Activated CD4-positive, alpha-beta memory T cell treated with anti-CD3 and anti-CD28 coated beads for 36 hours (primary cell): ENCODE measurements at regions not wholly inside any gene's neighbourhood (a gene's known extent, or its start where the extent isn't known, plus 50 kb on each side); places are given as distances from the start of the nearest gene placed in this dataset.
"Not testable (repeated sequence)": the region's sequence is repeated elsewhere in the genome, so short reads cannot be mapped to it uniquely, and the experiment has no call there.

Source experiments
- CTCF ChIA-PET: fragments of 350-600 bp; sonication (Branson Sonifier 250); formaldehyde crosslinking; loops from one replicate; lab custom pipeline; 2021; ENCODE audit warnings: antibody characterized with exemption, inconsistent platforms; lab: Charles Lee
- POLR2A ChIA-PET: fragments of 350-600 bp; sonication (Branson Sonifier 250); formaldehyde crosslinking; loops from one replicate; lab custom pipeline; 2021; ENCODE audit warnings: antibody characterized with exemption; lab: Charles Lee
- DNase-seq: peaks from one replicate; pipeline ENCODE4 v3.0.0-alpha.2; 2020
- H3K27ac Mint-ChIP-seq: one replicate; pipeline ENCODE4 v1.8.0; 2021; ENCODE audit warnings: mixed read lengths
- H3K27me3 Mint-ChIP-seq: one replicate; pipeline ENCODE4 v1.8.0; 2021; ENCODE audit warnings: mixed read lengths
- H3K36me3 Mint-ChIP-seq: one replicate; pipeline ENCODE4 v1.8.0; 2021; ENCODE audit warnings: mixed read lengths
- H3K4me1 Mint-ChIP-seq: one replicate; pipeline ENCODE4 v1.8.0; 2021; ENCODE audit warnings: low read depth, mixed read lengths
- H3K4me3 Mint-ChIP-seq: one replicate; pipeline ENCODE4 v1.8.0; 2021; ENCODE audit warnings: mild to moderate bottlenecking, mixed read lengths
- H3K9me3 Mint-ChIP-seq: one replicate; pipeline ENCODE4 v1.8.0; 2021; ENCODE audit warnings: mixed read lengths
- intact Hi-C: fragments of 100-400 bp; cut with micrococcal nuclease; formaldehyde crosslinking; loops from one replicate; pipeline ENCODE4 v1.15.1; 2023

GRCh38 chr6:121653624-121654008 lies 218.2 kb downstream of the GJA1 start:
- CTCF ChIA-PET: no interaction called here

GRCh38 chr6:121657972-121658371 lies 222.5 kb downstream of the GJA1 start:
- Mint-ChIP-seq H3K36me3 (no peaks in the 10 kb centered on the region), H3K9me3 (no peaks in the 10 kb centered on the region), H3K27me3 (no peaks in the 10 kb centered on the region), H3K27ac (no peak overlapping the region), H3K4me3 (no peak overlapping the region), H3K4me1 (no peaks in the 10 kb centered on the region)
- intact Hi-C loops: no loop called here
- DNase-seq: no peak
- POLR2A ChIA-PET: no interaction called here
- CTCF ChIA-PET: no interaction called here

More at GRCh38 chr6:121653624-121654008, 218.2 kb downstream of the GJA1 start:
- no peaks in the 10 kb centered on the region for H3K9me3 Mint-ChIP-seq
- intact Hi-C loops: loop anchor here (1.0 kb wide), 1 partner anchor 46 kb away; no protein-coding TSS in a partner anchor
- POLR2A ChIA-PET: no interaction called here
- H3K27me3 Mint-ChIP-seq: no peaks in the 10 kb centered on the region
- peaks cover 14% of the 10 kb centered on the region for H3K4me1 Mint-ChIP-seq
- no peaks in the 10 kb centered on the region for H3K36me3 Mint-ChIP-seq
- no peak overlapping the region for H3K4me3 Mint-ChIP-seq
- H3K27ac Mint-ChIP-seq: no peak overlapping the region
- DNase-seq: no peak

- H3K4me1 Mint-ChIP-seq: no peaks in the 10 kb centered on the region
- H3K4me3 Mint-ChIP-seq: no peak overlapping the region
- intact Hi-C loops: no loop called here
- no peak for DNase-seq
- POLR2A ChIA-PET: no interaction called here
- CTCF ChIA-PET: no interaction called here
- H3K27ac Mint-ChIP-seq: no peak overlapping the region
- H3K9me3 Mint-ChIP-seq: no peaks in the 10 kb centered on the region
- no peaks in the 10 kb centered on the region for H3K36me3 Mint-ChIP-seq
- no peaks in the 10 kb centered on the region for H3K27me3 Mint-ChIP-seq
Measured at GRCh38 chr6:121660277-121660676, 224.8 kb downstream of the GJA1 start.

GRCh38 chr6:121663292-121663810 lies 227.9 kb downstream of the GJA1 start:
- no peak for DNase-seq
- Mint-ChIP-seq H3K4me3 (no peak overlapping the region), H3K27ac (no peak overlapping the region), H3K9me3 (no peaks in the 10 kb centered on the region), H3K36me3 (no peaks in the 10 kb centered on the region), H3K27me3 (no peaks in the 10 kb centered on the region), H3K4me1 (no peaks in the 10 kb centered on the region)
- ChIA-PET CTCF (no interaction called here), POLR2A (no interaction called here)
- intact Hi-C loops: no loop called here

GRCh38 chr6:121664158-121664557 lies 228.7 kb downstream of the GJA1 start:
- no peak overlapping the region for H3K4me3 Mint-ChIP-seq
- intact Hi-C loops: no loop called here
- no peaks in the 10 kb centered on the region for H3K4me1 Mint-ChIP-seq
- DNase-seq: no peak
- H3K36me3 Mint-ChIP-seq: no peaks in the 10 kb centered on the region
- H3K27ac Mint-ChIP-seq: no peak overlapping the region
- CTCF ChIA-PET: no interaction called here
- H3K27me3 Mint-ChIP-seq: no peaks in the 10 kb centered on the region
- no peaks in the 10 kb centered on the region for H3K9me3 Mint-ChIP-seq
- POLR2A ChIA-PET: no interaction called here

GRCh38 chr6:121666814-121667213 lies 231.4 kb downstream of the GJA1 start:
- no peak for DNase-seq
- CTCF ChIA-PET: no interaction called here
- Mint-ChIP-seq H3K9me3 (no peaks in the 10 kb centered on the region), H3K4me3 (no peak overlapping the region), H3K4me1 (no peaks in the 10 kb centered on the region), H3K27me3 (no peaks in the 10 kb centered on the region), H3K27ac (no peak overlapping the region), H3K36me3 (no peaks in the 10 kb centered on the region)
- POLR2A ChIA-PET: no interaction called here
- intact Hi-C loops: no loop called here

GRCh38 chr6:121668259-121668658 lies 232.8 kb downstream of the GJA1 start:
- intact Hi-C loops: no loop called here
- Mint-ChIP-seq H3K27me3 (no peaks in the 10 kb centered on the region), H3K36me3 (no peaks in the 10 kb centered on the region), H3K4me1 (no peaks in the 10 kb centered on the region), H3K4me3 (no peak overlapping the region), H3K9me3 (no peaks in the 10 kb centered on the region), H3K27ac (no peak overlapping the region)
- ChIA-PET CTCF (no interaction called here), POLR2A (no interaction called here)
- no peak for DNase-seq

GRCh38 chr6:121670511-121670910 lies 235.1 kb downstream of the GJA1 start:
- H3K4me3 Mint-ChIP-seq: no peak overlapping the region
- CTCF ChIA-PET: no interaction called here
- intact Hi-C loops: no loop called here
- H3K9me3 Mint-ChIP-seq: no peaks in the 10 kb centered on the region
- no peaks in the 10 kb centered on the region for H3K27me3 Mint-ChIP-seq
- H3K36me3 Mint-ChIP-seq: no peaks in the 10 kb centered on the region
- POLR2A ChIA-PET: no interaction called here
- no peak for DNase-seq
- H3K4me1 Mint-ChIP-seq: no peaks in the 10 kb centered on the region
- no peak overlapping the region for H3K27ac Mint-ChIP-seq

GRCh38 chr6:121677571-121677970 lies 242.1 kb downstream of the GJA1 start:
- intact Hi-C loops: no loop called here
- ChIA-PET POLR2A (no interaction called here), CTCF (no interaction called here)
- no peaks in the 10 kb centered on the region for H3K27me3 Mint-ChIP-seq
- no peaks in the 10 kb centered on the region for H3K4me1 Mint-ChIP-seq
- no peaks in the 10 kb centered on the region for H3K36me3 Mint-ChIP-seq
- H3K9me3 Mint-ChIP-seq: no peaks in the 10 kb centered on the region
- no peak overlapping the region for H3K27ac Mint-ChIP-seq
- H3K4me3 Mint-ChIP-seq: no peak overlapping the region
- DNase-seq: no peak

GRCh38 chr6:121678245-121678644 lies 242.8 kb downstream of the GJA1 start:
- Mint-ChIP-seq H3K9me3 (no peaks in the 10 kb centered on the region), H3K27me3 (no peaks in the 10 kb centered on the region), H3K36me3 (no peaks in the 10 kb centered on the region), H3K27ac (no peak overlapping the region), H3K4me3 (no peak overlapping the region), H3K4me1 (no peaks in the 10 kb centered on the region)
- ChIA-PET CTCF (no interaction called here), POLR2A (no interaction called here)
- intact Hi-C loops: no loop called here
- DNase-seq: no peak

GRCh38 chr6:121680058-121680457 lies 244.6 kb downstream of the GJA1 start:
- intact Hi-C loops: no loop called here
- no peaks in the 10 kb centered on the region for H3K27me3 Mint-ChIP-seq
- H3K4me3 Mint-ChIP-seq: no peak overlapping the region

GRCh38 chr6:121682666-121683065 lies 247.2 kb downstream of the GJA1 start:
- Mint-ChIP-seq H3K4me1 (no peaks in the 10 kb centered on the region), H3K36me3 (no peaks in the 10 kb centered on the region), H3K27me3 (no peaks in the 10 kb centered on the region), H3K4me3 (no peak overlapping the region), H3K9me3 (no peaks in the 10 kb centered on the region), H3K27ac (no peak overlapping the region)
- intact Hi-C loops: no loop called here
- CTCF ChIA-PET: no interaction called here
- POLR2A ChIA-PET: no interaction called here
- no peak for DNase-seq

More at GRCh38 chr6:121680058-121680457, 244.6 kb downstream of the GJA1 start:
- DNase-seq: no peak
- ChIA-PET POLR2A (no interaction called here), CTCF (no interaction called here)
- Mint-ChIP-seq H3K9me3 (no peaks in the 10 kb centered on the region), H3K27ac (no peak overlapping the region), H3K4me1 (no peaks in the 10 kb centered on the region), H3K36me3 (no peaks in the 10 kb centered on the region)

- POLR2A ChIA-PET, H3K9me3 Mint-ChIP-seq, CTCF ChIA-PET, H3K27ac Mint-ChIP-seq, DNase-seq, H3K36me3 Mint-ChIP-seq, intact Hi-C loops, H3K27me3 Mint-ChIP-seq, H3K4me1 Mint-ChIP-seq, H3K4me3 Mint-ChIP-seq: not testable (repeated sequence)
Measured at GRCh38 chr6:121685806-121686205, 250.4 kb downstream of the GJA1 start.
